ENCODE measurements at regions not wholly inside any gene's neighbourhood (a gene's known extent, or its start where the extent isn't known, plus 50 kb on each side); places are given as distances from the start of the nearest gene placed in this dataset.

DNA sequence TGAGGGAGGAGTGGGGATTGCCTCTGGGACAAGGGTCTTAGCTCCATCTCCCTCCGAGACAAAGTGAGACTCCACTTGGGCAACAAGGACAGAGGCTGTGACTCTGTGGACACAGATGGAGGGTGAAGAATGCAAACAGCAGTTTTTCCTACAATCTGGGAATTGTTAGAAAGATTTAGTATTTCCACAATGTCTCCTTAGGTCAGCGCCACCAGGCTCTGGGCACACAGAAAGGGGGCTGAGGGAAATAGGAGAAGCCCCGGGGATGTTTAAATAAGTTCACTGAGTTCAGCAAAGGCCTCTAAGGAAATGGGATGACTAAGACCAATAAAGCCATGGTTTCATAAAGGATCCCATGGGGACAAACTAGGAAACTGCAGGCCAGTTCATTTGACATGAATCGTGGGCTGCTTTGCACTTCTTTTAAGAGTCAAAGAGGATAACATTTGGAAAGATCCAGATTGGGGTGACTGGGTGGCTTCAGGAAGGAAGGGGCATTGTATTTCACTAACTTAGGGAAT, 219.8 kb upstream of the GLI3 start:
- no peak overlapping the region for H3K27ac ChIP-seq (ENCODE audit: low read depth, low read length)
- 50 to 63% (median 52%) methylated on average over 4 of the region's 4 CpGs for WGBS, 3 donors

DNA sequence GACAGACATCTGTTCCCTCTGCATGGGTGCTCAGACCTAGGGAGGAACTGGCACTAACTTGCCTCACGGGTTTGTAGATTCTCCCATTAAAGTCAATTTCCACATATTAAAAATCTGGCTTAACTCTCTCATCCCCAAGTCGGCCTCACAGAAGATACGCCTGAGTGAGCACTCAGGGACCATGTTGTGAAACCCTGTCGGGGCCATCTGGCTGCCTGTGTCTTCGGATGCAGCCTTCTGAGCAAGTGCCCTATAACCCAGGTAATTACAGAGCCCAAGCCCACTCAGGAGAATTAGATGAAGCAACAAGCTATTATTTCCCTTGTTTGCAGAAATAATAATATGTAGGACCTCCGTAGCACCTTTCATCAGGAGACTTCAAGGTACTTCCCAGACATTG, 219.3 kb upstream of the GLI3 start:
- H3K27ac ChIP-seq (ENCODE audit: low read depth, low read length), result no peak overlapping the region
- WGBS, 3 donors, result 62 to 71% (median 70%) methylated on average over 6 of the region's 6 CpGs

DNA sequence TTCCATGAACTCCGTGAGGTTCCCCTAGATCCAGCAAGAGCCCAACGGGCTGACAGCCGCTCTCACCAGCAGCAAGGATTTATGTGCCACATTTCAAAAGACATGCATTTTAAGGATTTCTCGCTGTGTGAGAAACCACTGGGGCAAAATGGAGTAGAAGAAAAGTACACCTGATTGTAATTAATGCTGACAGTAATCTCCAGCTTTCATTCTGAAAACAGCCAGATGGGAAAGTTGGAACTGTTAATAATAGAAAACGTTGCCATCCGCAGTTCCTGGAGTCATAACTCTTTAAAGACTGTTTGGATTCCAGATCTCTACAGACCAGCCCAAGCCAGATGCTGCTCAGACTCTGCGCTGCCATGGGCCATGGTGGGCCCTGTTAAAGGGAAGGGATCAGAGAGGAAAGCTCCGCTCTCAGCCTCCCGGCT, 216.9 kb upstream of the GLI3 start:
- H3K27ac ChIP-seq (ENCODE audit: low read depth, low read length), result no peak overlapping the region
- WGBS, 3 donors, result 44 to 63% (median 53%) methylated on average over 9 of the region's 9 CpGs

DNA sequence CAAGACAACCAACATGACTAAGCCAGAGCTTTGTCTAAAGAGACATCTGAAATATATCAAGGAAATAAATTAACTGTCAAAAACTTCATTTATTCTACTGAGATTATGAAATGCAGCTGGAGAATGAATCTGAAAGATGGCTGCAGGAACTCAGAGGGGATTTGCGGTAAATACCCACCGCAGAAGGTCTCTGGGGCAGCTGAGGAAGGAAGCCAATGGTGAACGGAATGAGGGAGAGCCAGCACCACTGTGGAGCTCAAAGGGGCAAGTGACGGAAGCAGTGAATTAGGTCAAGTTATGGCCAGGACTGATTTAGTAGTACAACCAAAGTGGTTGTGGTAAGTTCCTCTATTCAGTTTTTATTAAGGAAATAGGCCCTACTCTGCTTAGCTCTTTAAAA, 215.3 kb upstream of the GLI3 start:
- 37 to 73% (median 46%) methylated on average over 4 of the region's 4 CpGs for WGBS, 3 donors
- no peak overlapping the region for H3K27ac ChIP-seq (ENCODE audit: low read depth, low read length)

DNA sequence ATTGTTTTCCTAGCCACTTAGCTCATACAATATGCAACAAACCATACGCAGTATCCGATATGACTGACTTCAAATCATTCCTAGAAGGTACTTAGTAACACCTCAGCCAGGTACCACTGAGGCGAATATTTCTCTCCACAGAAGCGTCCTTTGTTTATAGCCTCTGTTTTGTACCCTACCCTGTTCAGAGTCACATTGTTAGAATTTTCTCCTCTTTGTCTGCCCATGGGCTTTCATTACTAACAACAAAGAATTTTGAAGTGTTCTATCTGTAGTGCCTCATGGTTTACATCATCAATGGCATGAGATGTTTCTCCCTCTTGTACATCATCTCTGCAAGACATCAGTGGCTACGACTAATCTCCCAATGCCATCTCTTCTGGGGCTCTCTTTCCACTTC, 212.4 kb upstream of the GLI3 start:
- no peak overlapping the region for H3K27ac ChIP-seq (ENCODE audit: low read depth, low read length)
- 79 to 94% (median 92%) methylated on average over 5 of the region's 5 CpGs for WGBS, 3 donors

DNA sequence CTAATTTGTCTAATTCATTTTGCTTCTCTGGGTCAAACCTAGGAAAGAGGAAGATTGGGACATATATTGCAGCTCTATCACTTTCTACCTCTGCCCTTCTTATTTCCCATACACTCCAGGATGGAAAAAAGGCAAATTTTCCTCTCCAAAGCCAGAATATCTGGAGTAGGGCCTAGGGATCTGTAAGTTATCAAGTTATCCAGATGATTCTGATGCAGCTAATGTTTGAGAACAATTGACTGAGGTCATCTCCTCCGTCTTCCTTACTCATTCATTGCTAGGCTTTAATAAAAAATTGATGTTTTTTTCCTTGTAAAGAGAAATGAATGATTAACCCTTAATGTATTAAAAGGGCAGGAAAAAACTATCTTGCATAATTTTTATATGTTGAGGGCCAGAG, 211.9 kb upstream of the GLI3 start:
- 63 to 68% (median 65%) methylated on average over 1 of the region's 1 CpG for WGBS, 3 donors
- H3K27ac ChIP-seq (ENCODE audit: low read depth, low read length), result no peak overlapping the region

DNA sequence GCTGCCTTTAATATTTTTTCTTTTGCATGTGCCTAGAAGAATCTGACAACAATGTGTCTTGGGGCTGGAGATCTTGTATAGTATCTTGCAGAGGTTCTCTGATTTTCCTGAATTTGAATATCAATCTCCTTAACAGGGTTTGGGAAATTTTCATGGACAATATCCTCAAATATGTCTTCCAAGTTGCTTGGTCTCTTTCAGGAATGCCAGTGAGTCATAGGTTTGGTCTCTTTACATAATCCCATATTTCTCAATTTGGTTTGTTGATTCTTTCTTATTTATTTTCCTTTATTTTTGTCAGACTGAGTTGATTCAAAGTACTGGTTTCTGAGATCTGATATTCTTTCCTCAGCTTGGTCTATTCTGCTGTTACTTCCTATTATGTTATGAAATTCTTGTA, 208.7 kb upstream of the GLI3 start:
- H3K27ac ChIP-seq (ENCODE audit: low read depth, low read length), result no peak overlapping the region

DNA sequence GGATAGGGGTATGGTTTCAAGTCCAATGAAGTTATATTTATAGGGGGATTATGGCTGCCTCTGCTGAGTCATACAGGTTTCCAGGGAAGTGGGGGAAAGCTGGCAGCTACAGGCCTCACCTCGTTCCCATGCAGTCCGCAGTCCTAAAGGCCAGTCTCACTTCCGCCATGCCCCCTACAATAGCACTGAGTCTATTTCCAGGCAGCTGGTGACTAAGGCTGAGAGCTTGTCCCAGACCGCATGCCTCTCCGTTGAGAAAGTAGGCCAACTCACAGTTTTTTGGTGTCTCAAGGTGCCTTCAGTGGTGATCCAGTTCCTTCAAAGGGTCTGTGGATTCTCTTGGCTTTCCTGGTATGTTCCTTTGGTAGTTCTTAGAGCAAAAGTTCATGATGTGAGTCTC, 203.9 kb upstream of the GLI3 start:
- WGBS, 3 donors, result 91 to 96% (median 96%) methylated on average over 5 of the region's 5 CpGs

DNA sequence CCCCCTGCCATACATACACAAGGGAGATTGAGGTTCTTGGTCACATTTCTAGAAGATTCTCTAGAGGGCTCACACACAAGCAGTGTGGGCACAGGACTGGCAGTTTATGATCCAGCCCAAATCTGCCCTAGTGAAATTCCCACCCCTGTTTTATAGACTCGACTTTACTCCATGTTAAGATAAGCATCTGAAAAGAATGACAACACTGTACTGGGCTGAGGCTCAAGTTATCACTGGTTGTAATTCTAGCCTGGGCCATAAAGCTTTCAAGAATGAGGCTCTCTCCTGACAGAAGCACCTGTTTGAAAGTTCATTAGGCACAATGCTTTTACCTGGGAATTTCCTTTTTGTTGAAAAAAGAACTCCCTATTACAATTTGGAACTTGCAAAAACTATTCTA, 195.6 kb upstream of the GLI3 start:
- H3K27ac ChIP-seq (ENCODE audit: low read depth, low read length), result no peak overlapping the region
- 3 to 27% (median 25%) methylated on average over 1 of the region's 1 CpG for WGBS, 3 donors

More for the DNA sequence above, 203.9 kb upstream of the GLI3 start:
- no peak overlapping the region for H3K27ac ChIP-seq (ENCODE audit: low read depth, low read length)

DNA sequence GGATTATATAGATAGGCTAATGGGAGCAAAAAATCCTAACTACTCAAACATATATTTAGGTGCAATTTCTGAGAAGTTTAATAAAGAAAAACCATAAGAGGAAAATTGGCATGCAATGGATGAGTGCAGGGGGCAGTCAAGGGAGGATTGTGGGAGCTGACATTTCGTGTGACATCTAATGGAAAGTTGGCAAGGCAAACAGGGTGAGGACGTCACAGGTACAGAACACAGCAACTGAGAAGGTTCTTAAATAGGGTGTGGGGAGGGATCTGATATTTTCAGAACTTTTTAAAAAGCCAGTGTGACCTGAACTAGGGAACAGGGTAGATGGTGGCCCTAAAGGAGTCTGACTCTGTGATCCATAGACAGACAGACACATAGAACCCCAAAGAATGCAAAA, 194.9 kb upstream of the GLI3 start:
- 46 to 77% (median 73%) methylated on average over 2 of the region's 2 CpGs for WGBS, 3 donors

DNA sequence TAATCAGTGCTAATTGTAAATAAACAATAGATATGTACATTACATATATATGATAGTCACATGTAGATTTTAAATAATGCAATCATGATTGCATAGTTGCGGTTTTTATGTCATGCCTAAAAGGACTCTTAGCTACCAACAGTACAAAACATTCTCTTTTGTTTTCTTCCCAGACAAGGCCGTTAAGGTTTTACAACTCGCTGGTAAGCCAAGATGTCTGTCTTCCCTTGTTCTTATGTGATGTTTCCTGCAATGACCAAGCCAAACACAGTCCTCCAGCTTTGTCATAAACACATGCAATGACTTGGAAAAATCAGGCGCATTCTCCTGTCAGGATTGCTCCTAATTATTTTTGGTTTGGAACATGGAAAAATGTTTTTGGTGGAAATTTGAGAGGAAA, 192.3 kb upstream of the GLI3 start:
- WGBS, 3 donors, result 61 to 78% (median 76%) methylated on average over 4 of the region's 4 CpGs
- H3K27ac ChIP-seq (ENCODE audit: low read depth, low read length), result no peak overlapping the region

More for the DNA sequence above, 194.9 kb upstream of the GLI3 start:
- H3K27ac ChIP-seq (ENCODE audit: low read depth, low read length), result no peak overlapping the region

DNA sequence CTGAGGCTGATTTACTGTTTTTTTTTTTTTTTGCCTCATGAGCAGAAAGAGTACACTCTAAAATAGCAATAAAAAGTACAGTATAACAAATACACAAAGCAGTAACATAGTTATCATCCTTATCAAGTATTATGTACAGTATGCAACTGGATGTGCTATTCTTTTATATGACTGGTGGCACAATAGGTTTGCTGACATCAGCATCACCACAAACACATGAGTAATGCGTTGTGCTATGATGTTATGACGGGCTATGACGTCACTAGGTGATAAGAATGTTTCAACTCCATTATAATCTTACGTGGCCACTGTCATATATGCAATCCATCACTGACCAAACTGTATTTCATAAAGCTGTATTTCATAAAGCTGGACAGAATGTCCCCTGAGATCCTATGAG, 189.2 kb upstream of the GLI3 start:
- WGBS, 3 donors, result 58 to 76% (median 73%) methylated on average over 4 of the region's 4 CpGs
- no peak overlapping the region for H3K27ac ChIP-seq (ENCODE audit: low read depth, low read length)

DNA sequence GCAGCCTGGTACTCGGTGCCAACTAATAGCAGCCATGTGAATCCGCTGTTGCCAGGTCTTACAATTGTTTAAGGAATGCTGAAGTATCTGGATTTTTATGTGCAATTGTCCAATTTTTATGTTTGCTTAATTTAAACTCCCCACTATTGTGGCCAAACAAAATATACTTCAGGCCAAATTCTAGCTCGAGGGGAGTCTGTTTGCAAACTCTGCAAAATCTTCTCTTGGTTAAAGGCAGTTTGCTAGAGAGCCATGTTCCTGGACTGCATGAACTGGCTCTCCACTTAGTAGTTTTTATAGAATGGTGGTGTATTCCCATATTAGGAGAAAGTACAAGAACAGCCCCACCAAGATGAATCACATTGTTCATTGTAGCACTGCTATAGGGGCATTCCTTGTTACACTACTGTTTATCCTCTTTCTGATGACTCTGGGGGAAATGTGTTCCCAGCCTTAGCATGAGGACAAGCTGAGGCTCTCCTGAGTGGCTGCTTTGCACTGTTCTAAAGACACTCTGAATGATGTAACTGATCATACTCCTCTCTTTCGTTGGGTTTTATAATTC, 178.0 kb upstream of the GLI3 start:
- no peak overlapping the region for H3K27ac ChIP-seq (ENCODE audit: low read depth, low read length)
- 49 to 73% (median 68%) methylated on average over 4 of the region's 4 CpGs for WGBS, 3 donors

DNA sequence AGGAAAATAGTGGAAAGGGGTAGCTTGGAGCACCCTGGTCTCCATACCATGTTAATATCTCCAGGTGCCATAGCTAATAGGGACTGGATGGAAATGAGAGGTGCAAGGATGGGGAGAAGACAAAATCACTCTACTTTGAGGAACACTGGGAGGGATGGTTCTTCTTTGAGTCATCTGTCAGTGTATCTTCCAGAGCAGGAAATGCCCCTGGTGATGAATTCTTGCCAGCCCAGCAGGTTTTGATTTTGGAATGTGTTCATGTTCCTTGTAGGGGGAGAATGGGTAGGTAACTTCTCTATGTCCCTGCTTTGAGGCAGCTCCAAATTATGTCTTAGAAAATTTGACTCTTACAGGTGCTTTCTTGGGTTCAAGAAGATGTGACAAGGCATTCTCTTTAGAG, 177.0 kb upstream of the GLI3 start:
- no peak overlapping the region for H3K27ac ChIP-seq (ENCODE audit: low read depth, low read length)

DNA sequence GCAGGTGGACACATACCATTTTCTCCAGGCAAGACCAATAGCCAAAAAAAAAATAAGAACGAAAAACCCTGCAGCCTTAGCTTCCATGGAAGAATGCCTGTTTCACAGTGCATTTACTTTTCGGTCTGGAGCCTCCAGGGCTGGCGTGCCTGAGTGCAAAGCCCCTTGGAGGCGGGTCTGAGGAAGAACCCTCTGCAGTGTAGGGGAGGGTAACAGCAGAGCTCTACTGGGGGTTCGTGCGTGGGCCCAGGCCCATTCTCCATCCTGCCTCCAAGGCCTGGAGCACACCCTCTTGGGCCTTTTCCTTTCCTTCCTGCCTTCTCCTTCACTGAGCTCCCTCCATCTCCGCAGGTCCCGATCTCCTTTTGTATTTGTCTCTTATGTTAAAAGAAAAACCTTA, 172.3 kb upstream of the GLI3 start:
- no peak overlapping the region for H3K27ac ChIP-seq (ENCODE audit: low read depth, low read length)
- WGBS, 3 donors, result 70 to 93% (median 92%) methylated on average over 8 of the region's 8 CpGs

DNA sequence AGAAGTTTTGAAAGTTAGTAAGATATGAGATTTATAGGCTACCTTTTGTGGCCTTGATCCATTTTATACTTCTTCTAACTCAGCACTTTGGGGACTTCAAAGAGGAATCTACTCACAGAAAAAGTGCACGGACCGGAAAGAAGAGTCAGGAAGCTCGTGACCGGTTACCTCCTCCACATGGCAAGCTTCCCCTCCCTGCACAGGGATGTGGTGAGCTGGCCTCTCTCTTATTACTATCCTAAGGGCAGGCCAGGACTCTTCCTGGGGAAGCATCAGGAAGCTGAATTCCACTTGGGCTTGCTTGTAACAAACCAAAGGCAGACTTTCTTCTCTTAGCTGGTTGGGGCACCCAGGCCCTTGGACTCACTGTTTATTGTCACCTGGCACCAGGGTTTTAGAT, 170.8 kb upstream of the GLI3 start:
- H3K27ac ChIP-seq (ENCODE audit: low read depth, low read length), result no peak overlapping the region
- 55 to 61% (median 58%) methylated on average over 4 of the region's 4 CpGs for WGBS, 3 donors

DNA sequence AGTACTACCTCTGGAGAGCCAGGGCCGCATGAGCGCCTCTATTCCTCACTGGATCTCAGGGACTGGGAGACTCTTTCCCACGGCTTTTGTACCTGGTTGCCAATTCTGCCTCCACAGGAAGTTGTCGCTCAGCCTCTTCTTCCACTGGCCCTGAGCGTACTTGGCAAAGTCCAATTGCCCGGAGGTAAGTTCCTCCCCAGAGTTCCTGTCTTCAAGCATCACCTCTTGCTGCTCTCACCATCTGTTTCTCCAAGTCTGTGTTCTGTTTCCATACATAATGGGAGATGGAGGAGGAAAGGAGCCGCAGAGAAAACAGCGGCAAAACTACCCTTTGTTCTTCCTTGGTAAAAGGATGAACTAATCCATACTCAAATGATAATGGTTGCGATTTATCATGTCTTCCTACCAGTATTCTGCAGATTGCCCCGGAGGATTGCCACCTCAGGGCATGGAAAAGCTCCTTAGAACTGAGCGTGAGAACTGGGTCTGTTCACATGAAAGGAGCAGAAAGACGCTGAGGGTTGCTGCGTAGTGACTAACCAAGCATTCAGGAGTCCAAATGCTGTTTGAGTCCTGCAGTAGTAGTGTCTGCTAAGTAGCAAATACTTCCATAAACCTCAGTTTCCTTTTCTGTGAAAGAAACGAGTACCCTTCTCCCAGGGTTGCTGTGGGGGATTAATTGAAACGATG, 170.2 kb upstream of the GLI3 start:
- 83 to 91% (median 91%) methylated on average over 15 of the region's 15 CpGs for WGBS, 3 donors
- no peak overlapping the region for H3K27ac ChIP-seq (ENCODE audit: low read depth, low read length)

DNA sequence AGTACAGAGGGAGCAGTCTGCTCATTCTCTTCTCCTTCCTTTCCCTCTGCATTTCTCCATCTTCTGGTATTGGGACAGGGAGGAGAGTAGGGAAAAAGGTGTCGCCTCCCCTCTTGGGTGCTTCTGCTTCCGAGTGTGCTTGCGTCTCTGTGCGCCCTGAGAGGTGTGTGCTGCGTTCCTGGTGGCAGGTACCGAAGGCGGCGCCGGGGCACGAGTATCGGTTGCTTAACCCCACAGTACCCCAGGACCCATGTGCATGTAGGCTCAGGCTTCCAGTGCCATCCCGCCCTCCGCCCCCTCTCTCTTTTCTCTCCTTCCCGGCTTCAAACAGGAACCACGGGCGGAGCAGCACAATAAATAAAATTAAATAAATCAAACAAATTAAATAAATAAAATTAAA, 169.3 kb upstream of the GLI3 start:
- no peak overlapping the region for H3K27ac ChIP-seq (ENCODE audit: low read depth, low read length)
- 85 to 96% (median 92%) methylated on average over 16 of the region's 16 CpGs for WGBS, 3 donors

DNA sequence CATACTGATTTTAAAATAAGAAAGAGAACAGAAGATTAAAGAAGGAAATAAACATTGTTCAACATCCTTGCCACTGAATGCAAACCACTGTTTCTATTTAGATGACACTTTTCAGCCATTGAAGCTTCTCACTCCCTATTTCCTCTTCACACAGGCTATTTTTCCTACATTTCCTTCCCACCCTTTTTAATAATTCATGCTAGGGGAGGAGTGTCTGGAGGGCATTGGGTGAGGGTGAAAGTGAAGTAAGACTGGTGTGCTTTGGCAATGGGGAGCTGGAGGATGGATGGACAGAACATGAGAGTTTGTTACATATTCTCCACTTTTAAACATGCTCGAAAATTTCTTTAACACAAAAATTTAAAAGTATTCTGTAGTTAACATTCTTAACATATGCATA, 168.8 kb upstream of the GLI3 start:
- H3K27ac ChIP-seq (ENCODE audit: low read depth, low read length), result no peak overlapping the region
- WGBS, 3 donors, result 73 to 90% (median 89%) methylated on average over 1 of the region's 1 CpG

DNA sequence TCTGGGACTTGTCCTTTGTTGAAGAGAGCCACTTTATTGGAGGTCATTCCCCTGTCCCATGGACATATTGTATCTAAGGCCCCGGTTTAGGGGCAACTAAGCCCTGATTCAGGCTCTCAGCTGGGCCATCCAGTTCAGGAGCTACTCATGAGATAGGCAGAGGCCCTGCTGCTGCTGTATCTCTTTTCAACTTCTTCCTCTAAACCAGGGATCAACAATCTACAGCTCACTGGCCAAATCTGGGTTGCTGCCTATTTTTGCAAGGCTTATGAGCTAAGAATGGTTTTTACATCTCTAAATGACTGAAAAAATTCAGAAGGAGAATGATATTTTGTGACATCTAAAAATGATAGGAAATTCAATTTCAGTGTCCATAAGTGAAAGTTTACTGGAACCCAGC, 166.8 kb upstream of the GLI3 start:
- H3K27ac ChIP-seq (ENCODE audit: low read depth, low read length), result no peak overlapping the region
- 60 to 93% (median 91%) methylated on average over 1 of the region's 1 CpG for WGBS, 3 donors
